Stomach (tissue), 8 donors: ENCODE measurements at regions not wholly inside any gene's neighbourhood (a gene's known extent, or its start where the extent isn't known, plus 50 kb on each side); places are given as distances from the start of the nearest gene placed in this dataset.

ENCODE experiments used
- DNase-seq, 2 donors: peaks; one replicate each; pipeline versions ENCODE4 v3.0.0 to v3.0.0-alpha.2; 2013 to 2019
- H3K27ac ChIP-seq, 5 donors: fragments of 200-600 bp in 4 of 5; sonication (generic) in 4 of 5; one replicate each; pipeline ENCODE4 v1.5.1; 2013 to 2019; ENCODE audit warnings: mild to moderate bottlenecking in 1 of 5, moderate library complexity in 1 of 5
- H3K27me3 ChIP-seq, 3 donors: fragments of 200-600 bp; sonication (generic); one replicate each; pipeline ENCODE4 v1.5.1; 2017 to 2019; ENCODE audit warnings: mixed run types in 1 of 3
- H3K36me3 ChIP-seq, 4 donors: fragments of 200-600 bp; sonication (generic); 1 replicate in 3 of 4; 2 replicates in 1 of 4; pipeline ENCODE4 v1.5.1; 2016 to 2019
- H3K4me1 ChIP-seq, 4 donors: fragments of 200-600 bp; sonication (generic); one replicate each; pipeline ENCODE4 v1.5.1; 2016 to 2019
- H3K4me3 ChIP-seq, 4 donors: fragments of 200-600 bp; sonication (generic) in 3 of 4; one replicate each; pipeline ENCODE4 v1.5.1; 2016 to 2019; ENCODE audit warnings: mild to moderate bottlenecking in 1 of 4
- H3K9me3 ChIP-seq, 4 donors: fragments of 200-600 bp; sonication (generic); one replicate each; pipeline ENCODE4 v1.5.1; 2016 to 2019
- CTCF ChIP-seq, 7 experiments: fragments of 450-650 bp in 4 of 7; fragments of 200-600 bp in 3 of 7; sonication (generic) in 3 of 7; IDR thresholded peaks; one replicate each; pipeline ENCODE4 v1.5.1; 2016 to 2019; ENCODE audit warnings: antibody characterized with exemption in 7 of 7, control low read depth in 2 of 7, mild to moderate bottlenecking in 1 of 7
- EP300 ChIP-seq: sonication (generic); formaldehyde crosslinking; IDR thresholded peaks from one replicate; pipeline ENCODE4 v1.6.1; 2017; ENCODE audit warnings: antibody characterized with exemption
- POLR2A ChIP-seq, 4 donors: fragments of 450-650 bp; IDR thresholded peaks; one replicate each; pipeline ENCODE4 v1.6.1; 2016; ENCODE audit warnings: antibody characterized with exemption in 4 of 4, control low read depth in 2 of 4, mild to moderate bottlenecking in 1 of 4, moderate library complexity in 1 of 4
- POLR2AphosphoS5 ChIP-seq, 3 donors: sonication (generic); formaldehyde crosslinking; IDR thresholded peaks; one replicate each; pipeline ENCODE4 v1.6.1; 2016; ENCODE audit warnings: antibody characterized with exemption in 3 of 3
- WGBS, 5 donors: extraction: QIAGEN DNeasy Blood & Tissue Kit in 3 of 5; methylation state at CpG; one replicate each; pipeline versions ENCODE4 v1.1.5 to v1.1.7; 2013 to 2018; 5-methylcytosine and 5-hydroxymethylcytosine counted together
- intact Hi-C: fragments of 100-400 bp; cut with DNase I; formaldehyde crosslinking; loops from one replicate; pipeline ENCODE4 v1.15.1; 2023; ENCODE audit warnings: low total_unique reads
- small RNA-seq, 4 donors: library from RNA; depleted of rRNA; stranded (forward); fragments of <200 nt; gene quantifications; one replicate each; pipeline ENCODE3, GENCODE V24; 2016
- donor health status: healthy with polysubstance abuse.
- donor health status: Bipolar disorder and iron deficiency.
- donor health status: healthy.

- H3K36me3 ChIP-seq: no peaks in the 10 kb centered on the region
- intact Hi-C loops: no loop called here
- H3K27me3 ChIP-seq: no peaks in the 10 kb centered on the region
- no peak overlapping the region for H3K4me3 ChIP-seq
- no peak overlapping the region for H3K27ac ChIP-seq
- TF ChIP-seq EP300: no peak
- TF ChIP-seq POLR2A (IDR thresholded peaks at IDR 0.05): no peak
- TF ChIP-seq CTCF (IDR thresholded peaks at IDR 0.05): no peak
- no peak for TF ChIP-seq POLR2AphosphoS5 (IDR thresholded peaks at IDR 0.05)
- no peak for DNase-seq
- H3K9me3 ChIP-seq: peaks cover 0 to 8% (median 4%) of the 10 kb centered on the region in 4 donors
- H3K4me1 ChIP-seq: no peaks in the 10 kb centered on the region
- WGBS, 5 donors: 81 to 94% (median 89%) methylated on average over 1 of the region's 1 CpG
These were observed 54.8 kb upstream of the PLPP4 start for GRCh38 chr10:120402147-120402766.

GRCh38 chr10:120403109-120403508 is 53.9 kb upstream of the PLPP4 start:
- Histone ChIP-seq H3K36me3 (no peaks in the 10 kb centered on the region), H3K9me3 (peaks cover 0 to 6% (median under 1%) of the 10 kb centered on the region in 4 donors), H3K27ac (no peak overlapping the region), H3K27me3 (no peaks in the 10 kb centered on the region), H3K4me3 (no peak overlapping the region), H3K4me1 (no peaks in the 10 kb centered on the region)
- TF ChIP-seq EP300: no peak
- no peak for TF ChIP-seq CTCF (IDR thresholded peaks at IDR 0.05)
- no peak for TF ChIP-seq POLR2AphosphoS5 (IDR thresholded peaks at IDR 0.05)
- no peak for TF ChIP-seq POLR2A (IDR thresholded peaks at IDR 0.05)
- 73 to 86% (median 82%) methylated on average over 3 of the region's 3 CpGs for WGBS, 5 donors
- intact Hi-C loops: no loop called here
- no peak for DNase-seq

- no peak for TF ChIP-seq CTCF (IDR thresholded peaks at IDR 0.05)
- TF ChIP-seq EP300: no peak
- TF ChIP-seq POLR2A (IDR thresholded peaks at IDR 0.05): no peak
- TF ChIP-seq POLR2AphosphoS5 (IDR thresholded peaks at IDR 0.05): no peak
- Histone ChIP-seq H3K9me3 (no peaks in the 10 kb centered on the region), H3K4me3 (no peak overlapping the region), H3K27ac (no peak overlapping the region), H3K4me1 (no peaks in the 10 kb centered on the region), H3K27me3 (no peaks in the 10 kb centered on the region), H3K36me3 (no peaks in the 10 kb centered on the region)
- DNase-seq: no peak
- intact Hi-C loops: no loop called here
- WGBS, 5 donors: 66 to 76% (median 70%) methylated on average over 4 of the region's 4 CpGs
These were observed 50.7 kb upstream of the PLPP4 start for GRCh38 chr10:120406376-120406775.

Small RNAs in the stretch of these regions (small RNA-seq; reads per million reads assigned to genes)
- gene AL355298.1: 0 reads per million in 4 donors
